H1 (cell line): ENCODE measurements at regions not wholly inside any gene's neighbourhood (a gene's known extent, or its start where the extent isn't known, plus 50 kb on each side); places are given as distances from the start of the nearest gene placed in this dataset.

Experiments used
- ATF2 ChIP-seq: IDR thresholded peaks from 2 replicates; pipeline ENCODE4 v1.6.1; 2012; ENCODE audit warnings: low read length, inconsistent platforms
- ATF3 ChIP-seq: IDR thresholded peaks from 2 replicates; pipeline ENCODE4 v1.6.1; 2011; ENCODE audit warnings: low read depth, mild to moderate bottlenecking, low read length; ENCODE audit not compliant: insufficient read depth
- BACH1 ChIP-seq: IDR thresholded peaks from 2 replicates; pipeline ENCODE4 v1.6.1; 2012; ENCODE audit warnings: low read length, improper control_type of control experiment
- CBX5 ChIP-seq: fragments of 300-800, 300-1000 bp; sonication (generic); IDR thresholded peaks from 2 replicates; pipeline ENCODE4 v1.7.1; 2016; ENCODE audit warnings: antibody characterized with exemption, low read length, low read depth
- CEBPB ChIP-seq: IDR thresholded peaks from 2 replicates; pipeline ENCODE4 v1.6.1; 2012; ENCODE audit warnings: low read depth, low read length
- CHD2 ChIP-seq: IDR thresholded peaks from 2 replicates; pipeline ENCODE4 v1.6.1; 2012; ENCODE audit warnings: low read length, improper control_type of control experiment
- CREB1 ChIP-seq: IDR thresholded peaks from 2 replicates; pipeline ENCODE4 v1.6.1; 2012; ENCODE audit warnings: inconsistent platforms
- CTCF ChIP-seq, 3 experiments: IDR thresholded peaks; 1 replicate in 2 of 3; 2 replicates in 1 of 3; pipeline versions ENCODE4 v1.5.1 to v1.6.1; 2011; ENCODE audit warnings: low read length in 3 of 3, mild to moderate bottlenecking in 3 of 3, inconsistent platforms in 2 of 3, low read depth in 1 of 3, moderate library complexity in 1 of 3; ENCODE audit not compliant: insufficient read depth in 1 of 3; ENCODE audit errors: control extremely low read depth in 1 of 3
- JUN ChIP-seq: IDR thresholded peaks from 2 replicates; pipeline ENCODE4 v1.6.1; 2011; ENCODE audit warnings: low read depth, mild to moderate bottlenecking, improper control_type of control experiment, low read length
- POLR2A ChIP-seq, 2 experiments: IDR thresholded peaks; 1 replicate in 1 of 2; 2 replicates in 1 of 2; pipeline ENCODE4 v1.6.1; 2011; ENCODE audit warnings: low read depth in 2 of 2, low read length in 2 of 2, mild to moderate bottlenecking in 2 of 2; ENCODE audit errors: control extremely low read depth in 1 of 2
- POLR2AphosphoS5 ChIP-seq: IDR thresholded peaks from 2 replicates; pipeline ENCODE4 v1.6.1; 2011; ENCODE audit warnings: low read depth, low read length
- RAD21 ChIP-seq, 2 experiments: IDR thresholded peaks in 1 of 2; conservative IDR thresholded peaks in 1 of 2; 2 replicates each; pipeline ENCODE4 v1.6.1; 2011; ENCODE audit warnings: low read depth in 2 of 2, low read length in 2 of 2, improper control_type of control experiment in 1 of 2, inconsistent platforms in 1 of 2, mild to moderate bottlenecking in 1 of 2, moderate library complexity in 1 of 2
- SP2 ChIP-seq: IDR thresholded peaks from 2 replicates; pipeline ENCODE4 v1.6.1; 2012; ENCODE audit warnings: mild to moderate bottlenecking, low read length, inconsistent platforms

- TF ChIP-seq CBX5 (no peak), ATF3 (no peak), CTCF (IDR thresholded peaks at IDR 0.05; ENCODE audit: control extremely low read depth in 1 of 3, insufficient read depth in 1 of 3, low read depth in 1 of 3, low read length in 3 of 3) (no peak), POLR2AphosphoS5 (no peak), CHD2 (no peak), ATF2 (no peak), RAD21 (IDR thresholded peaks at IDR 0.05 in 1 of 2, conservative IDR thresholded peaks at IDR 0.05 in 1 of 2; ENCODE audit: low read depth in 2 of 2, low read length in 2 of 2) (no peak), CREB1 (no peak), CEBPB (no peak), BACH1 (no peak), SP2 (no peak), POLR2A (IDR thresholded peaks at IDR 0.05; ENCODE audit: control extremely low read depth in 1 of 2, low read depth in 2 of 2, low read length in 2 of 2) (no peak), JUN (no peak)
Measured at GRCh38 chr9:36489453-36489852, 83.2 kb upstream of the MELK start.
